Mesendoderm (in vitro differentiated cells): ENCODE measurements at regions not wholly inside any gene's neighbourhood (a gene's known extent, or its start where the extent isn't known, plus 50 kb on each side); places are given as distances from the start of the nearest gene placed in this dataset.
A peak's percentile ranks its signal among the peaks of the same experiment; 100 is the strongest.

ENCODE experiments used
- DNase-seq: peaks from one replicate; pipeline ENCODE4 v3.0.0; 2013
- H2AK5ac ChIP-seq: 2 replicates; pipeline ENCODE4 v1.6.1; 2013; ENCODE audit warnings: low read length, inconsistent platforms
- H2BK120ac ChIP-seq: 2 replicates; pipeline ENCODE4 v1.6.1; 2013; ENCODE audit warnings: low read depth, mild to moderate bottlenecking, low read length, moderate library complexity, mixed read lengths
- H2BK15ac ChIP-seq: replicated peaks from 2 replicates; pipeline ENCODE4 v1.6.1; 2013; ENCODE audit warnings: low read depth, mild to moderate bottlenecking, moderate library complexity
- H2BK5ac ChIP-seq: 2 replicates; pipeline ENCODE4 v1.6.1; 2013; ENCODE audit warnings: low read length, inconsistent platforms
- H3K18ac ChIP-seq: 2 replicates; pipeline ENCODE4 v1.6.1; 2013; ENCODE audit warnings: mild to moderate bottlenecking, low read length, mixed read lengths
- H3K23ac ChIP-seq: one replicate; pipeline ENCODE4 v1.6.1; 2013; ENCODE audit warnings: low read length
- H3K27ac ChIP-seq: 2 replicates; pipeline ENCODE4 v1.5.1; 2013; ENCODE audit warnings: low read depth, mild to moderate bottlenecking, inconsistent platforms, low read length, moderate library complexity
- H3K27me3 ChIP-seq: 2 replicates; pipeline ENCODE4 v1.6.1; 2013; ENCODE audit warnings: low read length, control low read depth, mild to moderate bottlenecking, inconsistent platforms; ENCODE audit not compliant: insufficient read depth, poor library complexity
- H3K36me3 ChIP-seq: 2 replicates; pipeline ENCODE4 v1.6.1; 2013; ENCODE audit warnings: low read length, inconsistent platforms; ENCODE audit not compliant: control insufficient read depth, insufficient read depth
- H3K4ac ChIP-seq: one replicate; pipeline ENCODE4 v1.6.1; 2013; ENCODE audit warnings: low read depth, mild to moderate bottlenecking, low read length, moderate library complexity
- H3K4me1 ChIP-seq: 2 replicates; pipeline ENCODE4 v1.6.1; 2013; ENCODE audit warnings: low read depth, low read length, inconsistent platforms; ENCODE audit not compliant: control insufficient read depth
- H3K4me2 ChIP-seq: 2 replicates; pipeline ENCODE4 v1.6.1; 2013; ENCODE audit warnings: low read length
- H3K4me3 ChIP-seq: 2 replicates; pipeline ENCODE4 v1.5.1; 2013; ENCODE audit warnings: mild to moderate bottlenecking, low read length
- H3K56ac ChIP-seq: one replicate; pipeline ENCODE4 v1.6.1; 2013; ENCODE audit warnings: low read length
- H3K79me1 ChIP-seq: 2 replicates; pipeline ENCODE4 v1.6.1; 2013; ENCODE audit warnings: low read length, inconsistent platforms
- H3K79me2 ChIP-seq: 2 replicates; pipeline ENCODE4 v1.6.1; 2013; ENCODE audit warnings: mild to moderate bottlenecking, low read length; ENCODE audit not compliant: control insufficient read depth, insufficient read depth
- H3K9ac ChIP-seq: 2 replicates; pipeline ENCODE4 v1.6.1; 2013; ENCODE audit warnings: low read length, inconsistent platforms
- H4K5ac ChIP-seq: one replicate; pipeline ENCODE4 v1.6.1; 2013; ENCODE audit warnings: low read length
- H4K8ac ChIP-seq: one replicate; pipeline ENCODE4 v1.6.1; 2013; ENCODE audit warnings: low read depth, mild to moderate bottlenecking, control low read depth, low read length, moderate library complexity
- WGBS: extraction: QIAGEN DNeasy Blood & Tissue Kit; methylation state at CpG from one replicate; pipeline ENCODE4 v1.1.7; 2013; ENCODE audit warnings: low lambda C conversion rate, missing lambda C conversion rate; ENCODE audit not compliant: insufficient coverage; ENCODE audit errors: extremely low coverage; 5-methylcytosine and 5-hydroxymethylcytosine counted together

DNA sequence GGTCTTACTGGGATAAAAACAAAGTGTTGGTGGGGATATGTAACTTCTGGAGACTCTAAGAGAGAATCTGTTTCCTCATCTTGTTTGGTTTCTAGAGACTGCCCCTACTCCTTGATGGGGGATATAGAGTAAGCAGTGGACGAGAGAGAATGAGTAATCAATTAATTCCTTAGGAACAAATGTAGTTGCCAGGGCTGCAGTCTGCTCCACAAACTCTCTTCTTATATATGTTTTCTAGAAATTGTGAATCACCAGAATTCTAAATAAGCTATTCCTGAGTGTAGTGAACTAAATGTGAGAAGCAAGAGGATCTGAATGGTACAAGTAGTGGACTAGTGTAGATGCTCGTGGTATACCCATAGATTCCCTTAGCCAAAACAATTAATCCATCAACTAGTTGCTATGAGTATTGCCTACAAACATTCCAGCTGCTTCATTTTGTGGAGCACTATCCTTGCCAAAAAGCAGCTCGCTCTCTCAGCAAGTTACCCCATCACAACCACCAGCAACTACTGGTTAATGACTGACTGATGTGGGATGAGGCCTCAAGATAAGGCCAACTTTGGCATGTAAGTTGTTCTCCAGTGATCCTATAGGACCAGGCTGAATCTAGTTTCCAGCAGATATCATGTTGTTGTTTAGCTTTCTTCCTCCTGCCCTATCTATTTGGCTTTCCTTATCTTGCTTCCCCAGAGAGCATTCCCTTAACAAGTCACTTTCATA lies 273.0 kb downstream of the SLC7A11 start:
- Histone ChIP-seq H3K4me1 (no peaks in the 10 kb centered on the region), H3K18ac (no peak overlapping the region), H4K5ac (no peak overlapping the region), H2BK15ac (no peak overlapping the region), H4K8ac (no peak overlapping the region), H3K23ac (no peak overlapping the region), H2BK5ac (no peak overlapping the region), H3K79me1 (no peaks in the 10 kb centered on the region), H3K79me2 (no peaks in the 10 kb centered on the region), H3K36me3 (no peaks in the 10 kb centered on the region), H3K27ac (no peak overlapping the region), H3K27me3 (no peaks in the 10 kb centered on the region), H3K4me3 (no peak overlapping the region), H2BK120ac (no peak overlapping the region), H3K4me2 (no peak overlapping the region), H3K56ac (no peak overlapping the region), H3K9ac (no peak overlapping the region), H2AK5ac (no peak overlapping the region), H3K4ac (no peak overlapping the region)
- WGBS = no CpG with 5 or more reads among the region's 3 CpGs
- DNase-seq = peak; percentile 88

DNA sequence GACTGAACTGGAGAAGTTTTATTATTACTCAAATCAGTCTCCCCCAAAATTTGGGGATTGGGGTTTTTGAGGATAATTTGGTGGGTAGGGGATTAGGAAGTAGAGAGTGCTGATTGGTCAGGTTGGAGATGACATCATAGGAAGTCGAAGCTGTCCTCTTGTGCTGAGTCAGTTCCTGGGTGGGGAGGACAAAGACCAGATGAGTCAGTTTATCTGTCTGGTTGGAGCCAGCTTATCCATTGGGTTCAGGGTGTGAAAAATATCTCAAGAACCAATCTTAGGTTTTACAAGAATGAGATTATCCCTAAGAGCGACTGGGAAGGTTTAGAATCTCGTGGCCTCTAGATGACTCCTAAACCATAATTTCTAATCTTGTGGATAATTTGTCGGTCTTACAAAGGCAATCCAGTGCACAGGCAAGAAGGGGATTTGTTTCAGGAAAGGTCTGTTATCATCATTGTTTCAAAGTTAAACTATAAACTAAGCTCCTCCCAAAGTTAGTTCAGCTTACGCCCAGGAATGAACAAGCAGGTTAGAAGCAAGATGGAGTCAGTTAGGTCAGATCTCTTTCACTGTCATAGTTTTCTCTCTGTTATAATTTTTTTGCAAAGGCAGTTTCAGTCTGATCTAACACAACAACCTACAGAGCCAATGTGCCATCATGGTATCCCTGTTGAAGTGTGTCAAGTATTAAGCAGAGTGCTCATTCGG lies 274.5 kb downstream of the SLC7A11 start:
- no CpG with 5 or more reads among the region's 6 CpGs for WGBS
- H3K27ac ChIP-seq = no peak overlapping the region
- no peaks in the 10 kb centered on the region for H3K27me3 ChIP-seq
- no peak overlapping the region for H3K23ac ChIP-seq
- H4K5ac ChIP-seq = no peak overlapping the region
- no peak overlapping the region for H2BK15ac ChIP-seq
- H4K8ac ChIP-seq = no peak overlapping the region
- peak; percentile 13 for DNase-seq
- no peak overlapping the region for H3K56ac ChIP-seq
- H3K79me1 ChIP-seq = no peaks in the 10 kb centered on the region
- no peak overlapping the region for H3K4me2 ChIP-seq
- H2BK120ac ChIP-seq = no peak overlapping the region
- no peak overlapping the region for H3K4ac ChIP-seq
- no peak overlapping the region for H3K4me3 ChIP-seq
- H3K4me1 ChIP-seq = no peaks in the 10 kb centered on the region
- no peak overlapping the region for H2BK5ac ChIP-seq
- H2AK5ac ChIP-seq = no peak overlapping the region
- no peaks in the 10 kb centered on the region for H3K79me2 ChIP-seq
- no peaks in the 10 kb centered on the region for H3K36me3 ChIP-seq
- no peak overlapping the region for H3K9ac ChIP-seq
- no peak overlapping the region for H3K18ac ChIP-seq

DNA sequence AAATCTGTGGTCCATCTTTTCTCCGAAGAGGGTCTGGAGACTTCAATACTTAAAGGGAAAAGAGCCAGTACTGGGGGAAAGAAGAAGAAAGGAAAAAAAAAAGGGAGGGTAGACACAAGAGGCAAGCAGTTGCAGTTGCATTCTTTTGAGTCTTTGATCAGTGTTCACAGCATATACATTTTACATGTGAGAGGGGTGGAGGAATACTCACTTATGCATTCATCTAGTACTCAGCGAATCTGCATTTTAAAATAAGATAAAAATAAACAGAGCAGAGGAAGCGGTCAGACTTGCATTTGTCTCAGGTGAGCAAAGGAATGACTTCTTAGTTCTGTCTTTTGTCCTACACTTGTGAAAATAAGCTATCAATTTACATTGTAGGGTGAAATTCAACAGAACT lies 275.6 kb downstream of the SLC7A11 start:
- no peak overlapping the region for H3K27ac ChIP-seq
- no peak overlapping the region for H4K8ac ChIP-seq
- H3K23ac ChIP-seq = no peak overlapping the region
- no peak overlapping the region for H3K4me2 ChIP-seq
- H3K4me3 ChIP-seq = no peak overlapping the region
- no peak overlapping the region for H2AK5ac ChIP-seq
- H3K79me1 ChIP-seq = no peaks in the 10 kb centered on the region
- no peak overlapping the region for H3K56ac ChIP-seq
- no peak for DNase-seq
- no peaks in the 10 kb centered on the region for H3K79me2 ChIP-seq
- no peak overlapping the region for H2BK15ac ChIP-seq
- H3K18ac ChIP-seq = no peak overlapping the region
- no peak overlapping the region for H2BK120ac ChIP-seq
- H3K4ac ChIP-seq = no peak overlapping the region
- H3K9ac ChIP-seq = no peak overlapping the region
- H3K36me3 ChIP-seq = no peaks in the 10 kb centered on the region
- H4K5ac ChIP-seq = no peak overlapping the region
- no peak overlapping the region for H2BK5ac ChIP-seq
- no peaks in the 10 kb centered on the region for H3K4me1 ChIP-seq
- no peaks in the 10 kb centered on the region for H3K27me3 ChIP-seq
- no CpG with 5 or more reads among the region's 3 CpGs for WGBS

DNA sequence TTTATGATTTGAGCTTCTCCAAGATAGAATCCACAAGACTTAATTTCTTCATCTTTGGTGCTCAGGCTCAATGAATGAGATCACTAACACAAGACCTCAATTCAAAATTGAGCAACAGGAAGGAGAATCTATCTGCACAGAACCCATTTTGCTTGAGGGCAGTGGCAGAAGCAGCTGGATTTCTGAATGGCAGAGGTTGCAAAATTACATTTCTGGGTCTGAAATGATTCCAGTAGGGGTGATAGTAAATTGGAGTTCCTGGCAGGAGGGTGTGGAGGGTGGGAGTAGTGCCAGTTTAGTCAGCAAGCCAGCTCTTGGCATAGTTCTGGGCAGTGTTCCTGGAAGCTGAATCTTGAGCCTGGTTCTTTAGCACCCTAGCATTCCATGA lies 281.1 kb downstream of the SLC7A11 start:
- no peak overlapping the region for H3K23ac ChIP-seq
- H3K27me3 ChIP-seq = no peaks in the 10 kb centered on the region
- H3K4me2 ChIP-seq = no peak overlapping the region
- no peak overlapping the region for H2BK5ac ChIP-seq
- no peak overlapping the region for H3K4me3 ChIP-seq
- no peaks in the 10 kb centered on the region for H3K36me3 ChIP-seq
- no peak overlapping the region for H2BK15ac ChIP-seq
- H3K9ac ChIP-seq = no peak overlapping the region
- H3K4ac ChIP-seq = no peak overlapping the region
- H2BK120ac ChIP-seq = no peak overlapping the region
- H3K4me1 ChIP-seq = no peaks in the 10 kb centered on the region
- no peak overlapping the region for H3K18ac ChIP-seq
- H3K79me2 ChIP-seq = no peaks in the 10 kb centered on the region
- H3K27ac ChIP-seq = no peak overlapping the region
- no peak overlapping the region for H3K56ac ChIP-seq
- H4K8ac ChIP-seq = peak overlapping the region; percentile 56
- H3K79me1 ChIP-seq = no peaks in the 10 kb centered on the region
- H2AK5ac ChIP-seq = no peak overlapping the region
- no peak for DNase-seq
- H4K5ac ChIP-seq = no peak overlapping the region

DNA sequence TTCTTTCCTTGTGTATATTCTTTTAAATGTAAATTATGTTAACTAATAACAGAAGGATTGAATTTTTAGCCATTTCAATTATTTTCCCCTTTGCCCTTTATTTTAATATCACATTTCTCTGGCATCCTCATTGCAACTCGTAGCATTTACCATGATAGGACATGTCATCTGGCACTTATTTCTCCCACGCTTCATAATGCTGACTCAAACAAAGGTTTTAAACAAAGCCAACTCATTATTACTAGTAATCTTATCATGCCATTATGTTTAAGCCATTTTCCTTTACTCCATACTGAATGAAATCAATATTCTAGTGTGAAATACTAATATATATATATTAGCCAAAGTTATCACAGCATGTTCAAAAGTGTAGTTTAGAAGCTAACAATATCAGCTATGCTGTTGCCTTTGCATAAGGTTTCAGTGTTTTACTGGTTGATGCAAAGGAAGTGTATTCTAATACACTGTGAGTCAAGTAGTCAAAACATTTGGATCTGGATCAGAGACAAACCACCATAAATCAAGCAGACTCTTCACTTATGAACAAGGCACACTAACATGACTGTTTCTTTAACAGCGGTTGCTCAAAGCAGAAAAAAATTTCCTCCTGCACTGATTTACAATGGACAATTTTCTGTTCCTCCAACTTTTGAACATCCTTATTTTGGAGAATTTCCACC lies 281.6 kb downstream of the SLC7A11 start:
- Histone ChIP-seq H3K4me1 (no peaks in the 10 kb centered on the region), H3K79me1 (no peaks in the 10 kb centered on the region), H3K23ac (no peak overlapping the region), H3K4me2 (no peak overlapping the region), H2BK120ac (no peak overlapping the region), H3K9ac (no peak overlapping the region), H3K27ac (no peak overlapping the region), H3K27me3 (no peaks in the 10 kb centered on the region), H2BK15ac (no peak overlapping the region), H3K56ac (no peak overlapping the region), H3K79me2 (no peaks in the 10 kb centered on the region), H3K4ac (no peak overlapping the region), H3K4me3 (no peak overlapping the region), H4K5ac (no peak overlapping the region), H3K18ac (no peak overlapping the region), H2AK5ac (no peak overlapping the region), H2BK5ac (no peak overlapping the region), H3K36me3 (no peaks in the 10 kb centered on the region), H4K8ac (no peak overlapping the region)
- no peak for DNase-seq
- no CpG with 5 or more reads among the region's 3 CpGs for WGBS
